IPS-18a (cell line): ENCODE measurements at regions not wholly inside any gene's neighbourhood (a gene's known extent, or its start where the extent isn't known, plus 50 kb on each side); places are given as distances from the start of the nearest gene placed in this dataset.

Experiments used
- H3K27ac ChIP-seq: one replicate; pipeline ENCODE4 v1.5.1; 2013; ENCODE audit warnings: low read length
- H3K27me3 ChIP-seq: one replicate; pipeline ENCODE4 v1.6.1; 2013; ENCODE audit warnings: mild to moderate bottlenecking, low read length; ENCODE audit not compliant: control insufficient read depth, insufficient read depth
- H3K36me3 ChIP-seq: one replicate; pipeline ENCODE4 v1.6.1; 2013; ENCODE audit warnings: low read depth, low read length; ENCODE audit not compliant: control insufficient read depth
- H3K4me1 ChIP-seq: one replicate; pipeline ENCODE4 v1.6.1; 2013; ENCODE audit warnings: low read depth, low read length; ENCODE audit not compliant: control insufficient read depth
- H3K4me3 ChIP-seq: one replicate; pipeline ENCODE4 v1.5.1; 2013; ENCODE audit warnings: low read length
- H3K9ac ChIP-seq: one replicate; pipeline ENCODE4 v1.6.1; 2013; ENCODE audit warnings: mild to moderate bottlenecking, low read length, moderate library complexity
- H3K9me3 ChIP-seq: one replicate; pipeline ENCODE4 v1.6.1; 2013; ENCODE audit warnings: low read depth, low read length; ENCODE audit not compliant: control insufficient read depth

- Histone ChIP-seq H3K27ac (no peak overlapping the region), H3K27me3 (no peaks in the 10 kb centered on the region)
Observed at GRCh38 chr1:244212797-244213475, 161.9 kb downstream of the ZBTB18 start.

GRCh38 chr1:244214009-244214967 lies 163.2 kb downstream of the ZBTB18 start:
- H3K9me3 ChIP-seq, result no peaks in the 10 kb centered on the region
- H3K36me3 ChIP-seq, result no peaks in the 10 kb centered on the region
- H3K4me1 ChIP-seq, result peaks cover 9% of the 10 kb centered on the region
- no peak overlapping the region for H3K9ac ChIP-seq
- H3K27ac ChIP-seq, result no peak overlapping the region
- no peaks in the 10 kb centered on the region for H3K27me3 ChIP-seq
- H3K4me3 ChIP-seq, result no peak overlapping the region

More at GRCh38 chr1:244212797-244213475, 161.9 kb downstream of the ZBTB18 start:
- peaks cover 9% of the 10 kb centered on the region for H3K4me1 ChIP-seq
- H3K9me3 ChIP-seq, result no peaks in the 10 kb centered on the region
- H3K36me3 ChIP-seq, result no peaks in the 10 kb centered on the region
- H3K9ac ChIP-seq, result no peak overlapping the region
- H3K4me3 ChIP-seq, result no peak overlapping the region

GRCh38 chr1:244216836-244217235 lies 165.8 kb downstream of the ZBTB18 start:
- H3K27me3 ChIP-seq, result no peaks in the 10 kb centered on the region
- H3K9me3 ChIP-seq, result no peaks in the 10 kb centered on the region
- no peaks in the 10 kb centered on the region for H3K36me3 ChIP-seq
- H3K4me1 ChIP-seq, result peaks cover 9% of the 10 kb centered on the region
- no peak overlapping the region for H3K4me3 ChIP-seq
- no peak overlapping the region for H3K9ac ChIP-seq
- no peak overlapping the region for H3K27ac ChIP-seq

- no peak overlapping the region for H3K27ac ChIP-seq
- H3K9ac ChIP-seq, result no peak overlapping the region
- H3K9me3 ChIP-seq, result no peaks in the 10 kb centered on the region
- peaks cover 9% of the 10 kb centered on the region for H3K4me1 ChIP-seq
- H3K27me3 ChIP-seq, result no peaks in the 10 kb centered on the region
- H3K36me3 ChIP-seq, result no peaks in the 10 kb centered on the region
- no peak overlapping the region for H3K4me3 ChIP-seq
Observed at GRCh38 chr1:244217711-244218110, 166.6 kb downstream of the ZBTB18 start.

GRCh38 chr1:244218220-244218619 lies 167.1 kb downstream of the ZBTB18 start:
- Histone ChIP-seq H3K9ac (no peak overlapping the region), H3K27me3 (no peaks in the 10 kb centered on the region), H3K36me3 (no peaks in the 10 kb centered on the region), H3K9me3 (no peaks in the 10 kb centered on the region), H3K4me3 (no peak overlapping the region), H3K27ac (no peak overlapping the region), H3K4me1 (peaks cover 9% of the 10 kb centered on the region)

- H3K27me3 ChIP-seq, result no peaks in the 10 kb centered on the region
Observed at GRCh38 chr1:244219149-244219548, 168.1 kb downstream of the ZBTB18 start.

GRCh38 chr1:244219802-244220201 lies 168.7 kb downstream of the ZBTB18 start:
- Histone ChIP-seq H3K36me3 (no peaks in the 10 kb centered on the region), H3K9me3 (no peaks in the 10 kb centered on the region), H3K27me3 (no peaks in the 10 kb centered on the region)

More at GRCh38 chr1:244219149-244219548, 168.1 kb downstream of the ZBTB18 start:
- H3K4me1 ChIP-seq, result peaks cover 6% of the 10 kb centered on the region
- no peaks in the 10 kb centered on the region for H3K36me3 ChIP-seq
- H3K9me3 ChIP-seq, result no peaks in the 10 kb centered on the region
- H3K9ac ChIP-seq, result no peak overlapping the region
- H3K27ac ChIP-seq, result no peak overlapping the region
- H3K4me3 ChIP-seq, result no peak overlapping the region

GRCh38 chr1:244220410-244220809 lies 169.3 kb downstream of the ZBTB18 start:
- H3K9ac ChIP-seq, result no peak overlapping the region
- no peak overlapping the region for H3K4me3 ChIP-seq
- no peaks in the 10 kb centered on the region for H3K9me3 ChIP-seq
- no peaks in the 10 kb centered on the region for H3K27me3 ChIP-seq
- no peak overlapping the region for H3K27ac ChIP-seq
- no peaks in the 10 kb centered on the region for H3K36me3 ChIP-seq
- no peaks in the 10 kb centered on the region for H3K4me1 ChIP-seq

More at GRCh38 chr1:244219802-244220201, 168.7 kb downstream of the ZBTB18 start:
- Histone ChIP-seq H3K4me3 (no peak overlapping the region), H3K27ac (no peak overlapping the region), H3K9ac (no peak overlapping the region), H3K4me1 (no peaks in the 10 kb centered on the region)

GRCh38 chr1:244221991-244222390 lies 170.9 kb downstream of the ZBTB18 start:
- Histone ChIP-seq H3K9ac (no peak overlapping the region), H3K27me3 (no peaks in the 10 kb centered on the region), H3K4me1 (no peaks in the 10 kb centered on the region), H3K9me3 (no peaks in the 10 kb centered on the region), H3K4me3 (no peak overlapping the region), H3K27ac (no peak overlapping the region), H3K36me3 (no peaks in the 10 kb centered on the region)

- no peak overlapping the region for H3K27ac ChIP-seq
Observed at GRCh38 chr1:244224487-244225430, 173.7 kb downstream of the ZBTB18 start.

GRCh38 chr1:244226435-244226834 lies 175.4 kb downstream of the ZBTB18 start:
- Histone ChIP-seq H3K9ac (no peak overlapping the region), H3K36me3 (no peaks in the 10 kb centered on the region), H3K4me1 (peaks cover under 1% of the 10 kb centered on the region), H3K27ac (no peak overlapping the region), H3K27me3 (no peaks in the 10 kb centered on the region), H3K9me3 (no peaks in the 10 kb centered on the region), H3K4me3 (no peak overlapping the region)

More at GRCh38 chr1:244224487-244225430, 173.7 kb downstream of the ZBTB18 start:
- no peak overlapping the region for H3K9ac ChIP-seq
- no peak overlapping the region for H3K4me3 ChIP-seq
- no peaks in the 10 kb centered on the region for H3K9me3 ChIP-seq
- H3K4me1 ChIP-seq, result no peaks in the 10 kb centered on the region
- H3K36me3 ChIP-seq, result no peaks in the 10 kb centered on the region
- no peaks in the 10 kb centered on the region for H3K27me3 ChIP-seq
